RWPE2 (cell line): ENCODE measurements at regions not wholly inside any gene's neighbourhood (a gene's known extent, or its start where the extent isn't known, plus 50 kb on each side); places are given as distances from the start of the nearest gene placed in this dataset.

Source experiments
- ATAC-seq: fragments of 200-7000 bp; cut with Tn5 transposase; 3 replicates; pipeline ENCODE4 v1.9.1; 2021; ENCODE audit warnings: low read depth
- DNase-seq: peaks from one replicate; pipeline ENCODE4 v3.0.0-alpha.2; 2020; ENCODE audit warnings: low spot score
- H3K27ac ChIP-seq: fragments of 450-650 bp; 2 replicates; pipeline ENCODE4 v1.5.1; 2017; ENCODE audit warnings: mild to moderate bottlenecking; ENCODE audit not compliant: poor library complexity, severe bottlenecking
- H3K27me3 ChIP-seq: fragments of 250-450 bp; sonication (Bioruptor Pico); 2 replicates; pipeline ENCODE4 v1.5.1; 2021; ENCODE audit warnings: mild to moderate bottlenecking, moderate library complexity; ENCODE audit not compliant: insufficient read depth, poor library complexity, severe bottlenecking
- H3K36me3 ChIP-seq: fragments of 250-450 bp; sonication (Bioruptor Pico); 2 replicates; pipeline ENCODE4 v1.5.1; 2020; ENCODE audit warnings: low read depth, mild to moderate bottlenecking, moderate library complexity
- H3K4me1 ChIP-seq: fragments of 250-450 bp; sonication (Bioruptor Pico); 2 replicates; pipeline ENCODE4 v1.5.1; 2021; ENCODE audit warnings: mild to moderate bottlenecking, moderate library complexity; ENCODE audit not compliant: insufficient read depth, poor library complexity, severe bottlenecking
- H3K4me3 ChIP-seq: fragments of 250-450 bp; sonication (Bioruptor Pico); 2 replicates; pipeline ENCODE4 v1.5.1; 2021; ENCODE audit warnings: mild to moderate bottlenecking, moderate library complexity; ENCODE audit not compliant: severe bottlenecking
- H3K9me3 ChIP-seq: fragments of 250-450 bp; sonication (Bioruptor Pico); 2 replicates; pipeline ENCODE4 v1.5.1; 2021; ENCODE audit warnings: mild to moderate bottlenecking, moderate library complexity; ENCODE audit not compliant: severe bottlenecking
- CTCF ChIP-seq: fragments of 450-650 bp; IDR thresholded peaks from one replicate; pipeline ENCODE4 v1.5.1; 2017; ENCODE audit warnings: mild to moderate bottlenecking, moderate library complexity; ENCODE audit not compliant: poor library complexity, severe bottlenecking

- H3K36me3 ChIP-seq = no peaks in the 10 kb centered on the region
These were observed 109.3 kb upstream of the HAND1 start for GRCh38 chr5:154587123-154588026.

GRCh38 chr5:154583671-154584177 is 105.7 kb upstream of the HAND1 start:
- no peak overlapping the region for H3K27ac ChIP-seq
- H3K4me3 ChIP-seq = no peak overlapping the region
- DNase-seq (no peak), ATAC-seq (peak; percentile 92)
- H3K9me3 ChIP-seq = no peaks in the 10 kb centered on the region
- no peaks in the 10 kb centered on the region for H3K36me3 ChIP-seq
- no peaks in the 10 kb centered on the region for H3K4me1 ChIP-seq
- no peak for TF ChIP-seq CTCF
- peaks cover 3% of the 10 kb centered on the region for H3K27me3 ChIP-seq

More at GRCh38 chr5:154587123-154588026, 109.3 kb upstream of the HAND1 start:
- no peak for TF ChIP-seq CTCF
- ATAC-seq (no peak), DNase-seq (no peak)
- Histone ChIP-seq H3K27me3 (peaks cover 3% of the 10 kb centered on the region), H3K9me3 (no peaks in the 10 kb centered on the region), H3K4me3 (no peak overlapping the region), H3K27ac (no peak overlapping the region), H3K4me1 (no peaks in the 10 kb centered on the region)

GRCh38 chr5:154580422-154580821 is 102.4 kb upstream of the HAND1 start:
- Histone ChIP-seq H3K27ac (no peak overlapping the region), H3K27me3 (no peaks in the 10 kb centered on the region), H3K4me1 (no peaks in the 10 kb centered on the region), H3K36me3 (no peaks in the 10 kb centered on the region), H3K9me3 (no peaks in the 10 kb centered on the region), H3K4me3 (no peak overlapping the region)
- ATAC-seq = no peak
- DNase-seq = no peak
- TF ChIP-seq CTCF = no peak

- H3K27ac ChIP-seq = no peak overlapping the region
- no peak for TF ChIP-seq CTCF
- H3K9me3 ChIP-seq = no peaks in the 10 kb centered on the region
- no peak for DNase-seq
- H3K36me3 ChIP-seq = no peaks in the 10 kb centered on the region
- H3K4me3 ChIP-seq = no peak overlapping the region
- peak; percentile 61 for ATAC-seq
- no peaks in the 10 kb centered on the region for H3K27me3 ChIP-seq
- no peaks in the 10 kb centered on the region for H3K4me1 ChIP-seq
These were observed 99.4 kb upstream of the HAND1 start for GRCh38 chr5:154577416-154577815.

GRCh38 chr5:154576429-154576806 is 98.4 kb upstream of the HAND1 start:
- Histone ChIP-seq H3K9me3 (no peaks in the 10 kb centered on the region), H3K27me3 (no peaks in the 10 kb centered on the region), H3K4me3 (no peak overlapping the region), H3K4me1 (no peaks in the 10 kb centered on the region), H3K27ac (no peak overlapping the region), H3K36me3 (no peaks in the 10 kb centered on the region)
- ATAC-seq (no peak), DNase-seq (no peak)
- no peak for TF ChIP-seq CTCF
